ENCODE measurements at regions not wholly inside any gene's neighbourhood (a gene's known extent, or its start where the extent isn't known, plus 50 kb on each side); places are given as distances from the start of the nearest gene placed in this dataset.

GRCh38 chr21:28310711-28311110, 682.0 kb downstream of the LTN1 start:
- TF ChIP-seq CTCF (IDR thresholded peaks at IDR 0.05; ENCODE audit: insufficient read depth, low read depth, low read length) (no peak), EZH2 (IDR thresholded peaks at IDR 0.05; ENCODE audit: insufficient read depth, low read length) (no peak)
